Glomerular visceral epithelial cell (primary cell): ENCODE measurements at regions not wholly inside any gene's neighbourhood (a gene's known extent, or its start where the extent isn't known, plus 50 kb on each side); places are given as distances from the start of the nearest gene placed in this dataset.

Experiments used
- DNase-seq: peaks from one replicate; pipeline ENCODE4 v3.0.0-alpha.2; 2016; ENCODE audit errors: extremely low spot score

GRCh38 chr21:19833082-19833481, 1165.1 kb upstream of the NCAM2 start:
- DNase-seq, result no peak

GRCh38 chr21:19842601-19843000, 1155.6 kb upstream of the NCAM2 start:
- no peak for DNase-seq

GRCh38 chr21:19844334-19844733, 1153.9 kb upstream of the NCAM2 start:
- no peak for DNase-seq

- no peak for DNase-seq
Observed at GRCh38 chr21:19850157-19850556, 1148.1 kb upstream of the NCAM2 start.

GRCh38 chr21:19853061-19853460, 1145.1 kb upstream of the NCAM2 start:
- no peak for DNase-seq

- DNase-seq, result no peak
Observed at GRCh38 chr21:19853709-19854575, 1144.3 kb upstream of the NCAM2 start.

GRCh38 chr21:19855522-19855921, 1142.7 kb upstream of the NCAM2 start:
- DNase-seq, result no peak

GRCh38 chr21:19864476-19864875, 1133.7 kb upstream of the NCAM2 start:
- DNase-seq, result no peak

GRCh38 chr21:19870682-19871081, 1127.5 kb upstream of the NCAM2 start:
- DNase-seq, result no peak

GRCh38 chr21:19874521-19874920, 1123.7 kb upstream of the NCAM2 start:
- DNase-seq, result no peak

- DNase-seq, result no peak
Observed at GRCh38 chr21:19878133-19878532, 1120.1 kb upstream of the NCAM2 start.

GRCh38 chr21:19899645-19900044, 1098.6 kb upstream of the NCAM2 start:
- DNase-seq, result no peak

- DNase-seq, result no peak
Observed at GRCh38 chr21:19900149-19900548, 1098.1 kb upstream of the NCAM2 start.

- DNase-seq, result no peak
Observed at GRCh38 chr21:19908390-19908789, 1089.8 kb upstream of the NCAM2 start.

GRCh38 chr21:19914028-19914427, 1084.2 kb upstream of the NCAM2 start:
- DNase-seq, result no peak

GRCh38 chr21:19921211-19921610, 1077.0 kb upstream of the NCAM2 start:
- DNase-seq, result no peak

- DNase-seq, result no peak
Observed at GRCh38 chr21:19922122-19922521, 1076.1 kb upstream of the NCAM2 start.

GRCh38 chr21:19935467-19935866, 1062.7 kb upstream of the NCAM2 start:
- DNase-seq, result no peak

- no peak for DNase-seq
Observed at GRCh38 chr21:19937619-19938018, 1060.6 kb upstream of the NCAM2 start.

GRCh38 chr21:19941626-19942025, 1056.6 kb upstream of the NCAM2 start:
- DNase-seq, result no peak

GRCh38 chr21:19950347-19950746, 1047.9 kb upstream of the NCAM2 start:
- no peak for DNase-seq

GRCh38 chr21:19969156-19969555, 1029.1 kb upstream of the NCAM2 start:
- DNase-seq, result no peak

GRCh38 chr21:19981938-19982337, 1016.3 kb upstream of the NCAM2 start:
- DNase-seq, result no peak

GRCh38 chr21:19986396-19986795, 1011.8 kb upstream of the NCAM2 start:
- DNase-seq, result no peak
